ENCODE measurements at regions not wholly inside any gene's neighbourhood (a gene's known extent, or its start where the extent isn't known, plus 50 kb on each side); places are given as distances from the start of the nearest gene placed in this dataset.

- DNase-seq, result no peak
Measured at GRCh38 chr6:67640484-67640883, 994.6 kb upstream of the ADGRB3 start.

- DNase-seq, result no peak
Measured at GRCh38 chr6:67639161-67639560, 995.9 kb upstream of the ADGRB3 start.

- DNase-seq, result no peak
Measured at GRCh38 chr6:67634199-67634598, 1000.9 kb upstream of the ADGRB3 start.

- no peak for DNase-seq
Measured at GRCh38 chr6:67633058-67633457, 1002.0 kb upstream of the ADGRB3 start.

DNA sequence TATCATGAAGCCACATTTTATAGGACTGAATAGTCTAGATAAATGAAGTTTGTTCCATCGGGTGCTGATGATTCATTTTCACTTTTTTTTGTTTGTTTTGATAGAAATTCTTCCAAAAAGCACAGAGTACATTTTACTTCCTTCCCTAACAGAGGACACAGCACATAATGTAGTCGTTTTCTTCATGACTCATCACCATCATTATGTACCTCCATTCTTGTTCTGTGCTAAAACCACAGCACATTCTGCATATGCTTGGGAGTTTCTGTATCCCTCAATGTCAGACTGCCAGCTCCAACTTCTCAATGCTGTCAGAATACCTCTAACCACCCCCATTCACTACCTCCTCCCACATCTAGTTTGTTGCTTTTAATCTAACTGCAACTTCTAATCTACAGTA is 1004.9 kb upstream of the ADGRB3 start:
- no peak for DNase-seq

DNA sequence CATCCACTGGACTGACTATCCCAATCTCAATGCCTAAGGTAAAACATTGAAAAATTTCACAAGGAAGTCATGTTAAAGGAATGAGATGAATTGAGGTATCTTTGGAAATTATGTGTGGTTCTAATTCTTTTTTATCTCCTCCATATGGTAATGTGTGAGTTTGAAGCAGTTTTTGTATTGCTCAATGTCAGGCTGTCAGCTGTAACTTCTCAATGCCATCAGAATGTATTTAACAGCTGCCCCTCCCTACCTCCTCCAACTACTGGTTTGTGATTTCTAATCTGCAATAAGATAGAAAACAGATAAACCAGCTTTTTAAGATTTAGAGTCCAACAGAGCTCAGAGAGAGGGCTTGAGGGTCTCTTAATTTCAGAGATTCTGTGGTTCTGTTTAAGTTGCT is 1005.8 kb upstream of the ADGRB3 start:
- DNase-seq, result no peak

DNA sequence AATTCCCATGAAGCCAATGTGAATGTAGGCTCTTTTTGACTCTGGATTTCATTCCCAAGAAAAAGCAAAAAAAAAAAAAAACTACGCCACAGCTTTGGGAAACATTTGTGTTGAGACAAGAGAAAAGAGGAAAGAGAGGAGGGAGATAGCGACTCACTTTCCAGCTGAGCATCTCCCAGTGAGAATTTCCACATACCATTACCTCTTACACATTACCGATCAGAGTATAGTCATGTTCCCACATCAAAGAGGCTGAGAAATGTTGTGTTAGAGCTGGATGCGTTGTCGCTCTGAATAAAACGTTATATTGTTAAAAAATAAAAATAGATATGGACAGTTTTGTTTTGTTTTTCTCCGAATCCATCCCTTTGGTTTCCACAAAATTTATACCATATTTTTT is 1019.3 kb upstream of the ADGRB3 start:
- DNase-seq, result no peak

DNA sequence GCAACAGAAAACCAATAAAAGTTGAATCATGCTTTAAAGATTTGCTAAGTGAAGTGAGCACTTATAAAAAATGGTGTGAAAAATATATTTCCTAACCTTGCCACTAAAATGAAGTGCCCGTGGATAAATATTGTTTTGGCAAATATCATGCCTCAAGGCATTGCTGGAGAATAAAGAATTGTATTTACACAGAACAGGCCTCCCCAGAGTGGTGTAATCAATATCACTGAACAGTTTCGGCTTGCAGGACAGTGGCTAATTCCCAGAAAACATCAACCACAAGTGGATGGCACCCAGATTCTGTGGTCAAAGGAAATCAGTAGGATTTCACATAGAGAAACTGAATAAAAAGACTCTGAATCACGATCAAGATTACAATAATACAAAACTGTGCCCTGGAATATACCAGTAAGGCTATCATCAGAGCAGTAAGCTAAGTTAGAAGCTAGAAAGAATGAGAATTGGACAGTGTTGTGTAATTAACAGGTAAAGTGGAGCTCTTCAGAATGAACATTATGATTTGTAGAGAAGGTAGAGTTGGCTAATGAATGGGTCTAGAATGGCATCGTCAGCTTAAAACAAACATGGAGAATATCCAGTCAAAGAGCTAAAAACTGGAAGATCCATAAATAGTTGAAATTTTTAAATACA is 1026.9 kb upstream of the ADGRB3 start:
- DNase-seq, result no peak

GRCh38 chr6:67606906-67607828 is 1027.9 kb upstream of the ADGRB3 start:
- no peak for DNase-seq

DNA sequence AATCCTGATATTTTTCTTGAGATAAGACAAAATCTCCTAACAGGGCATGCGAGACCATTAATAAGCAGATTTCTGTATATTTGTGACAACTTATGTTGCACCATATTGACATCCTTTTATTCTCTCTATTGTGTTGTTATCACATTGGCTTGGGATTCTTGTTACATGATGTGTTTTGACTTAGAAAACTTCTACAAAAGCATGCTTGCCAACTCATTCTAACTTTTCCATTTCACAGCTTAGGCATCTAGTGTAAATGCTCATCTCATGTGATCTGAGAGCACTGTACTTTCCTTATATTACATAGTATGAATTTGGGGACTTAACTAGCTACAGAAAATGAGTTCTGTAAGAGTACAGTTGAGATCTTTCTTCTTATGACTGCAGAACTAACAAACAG is 1040.7 kb upstream of the ADGRB3 start:
- DNase-seq, result no peak

GRCh38 chr6:67593247-67593646 is 1041.8 kb upstream of the ADGRB3 start:
- no peak for DNase-seq

- no peak for DNase-seq
Measured at GRCh38 chr6:67591910-67592309, 1043.2 kb upstream of the ADGRB3 start.

DNA sequence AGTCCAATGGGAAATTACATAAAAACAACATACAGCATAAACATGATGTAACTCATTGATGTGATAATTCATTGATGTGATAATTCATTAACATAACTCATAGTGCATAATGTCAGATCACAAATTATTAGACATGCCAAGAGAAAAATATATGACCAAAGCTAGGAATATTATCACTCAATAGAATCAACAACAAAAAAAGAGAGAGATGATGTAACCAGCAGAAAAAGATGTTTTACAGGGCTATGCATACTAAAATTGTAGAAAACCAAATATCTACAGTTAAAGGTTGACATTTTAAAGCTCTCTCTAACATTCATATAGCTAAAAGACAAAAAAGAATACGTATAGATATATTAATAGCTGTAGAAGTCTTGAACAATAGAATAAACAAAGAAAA is 1067.2 kb upstream of the ADGRB3 start:
- no peak for DNase-seq

DNA sequence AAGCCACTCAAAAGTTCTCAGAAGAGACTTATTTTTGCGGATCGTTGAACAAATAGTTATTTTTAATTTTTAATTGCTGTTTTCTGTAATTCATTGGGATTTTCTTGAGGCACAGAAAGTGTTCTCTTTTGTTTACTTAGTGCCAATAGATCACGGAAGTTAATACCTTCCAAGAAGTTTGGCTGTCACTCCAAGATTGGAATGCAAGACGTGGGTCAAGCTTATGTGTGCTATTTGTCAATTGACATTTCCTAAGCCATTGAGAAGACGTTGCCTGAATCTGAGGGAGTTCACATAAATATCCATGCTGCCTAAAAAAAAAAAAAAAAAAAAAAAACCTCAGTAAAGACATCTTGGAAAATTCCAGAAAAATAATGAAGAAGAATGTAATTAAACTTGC is 1071.4 kb upstream of the ADGRB3 start:
- no peak for DNase-seq

GRCh38 chr6:67560068-67560467 is 1075.0 kb upstream of the ADGRB3 start:
- DNase-seq, result no peak

DNA sequence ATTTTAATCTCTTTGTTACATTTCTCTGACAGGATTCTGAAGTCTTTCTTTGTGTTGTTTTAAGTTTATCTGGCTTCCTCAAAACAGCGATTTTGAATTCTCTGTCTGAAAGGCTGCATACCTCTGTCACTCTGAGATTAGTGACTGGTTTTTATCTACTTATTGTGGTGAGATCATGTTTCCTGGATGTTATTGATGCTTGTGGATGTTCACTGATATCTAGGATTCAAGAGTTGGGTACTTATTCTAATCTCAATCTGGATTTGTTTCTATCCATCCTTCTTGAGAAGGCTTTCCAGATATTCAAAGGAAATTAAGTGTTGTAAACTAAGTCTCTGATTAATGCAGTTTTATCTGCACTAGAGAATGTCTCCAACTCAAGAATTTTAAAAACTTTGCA is 1076.1 kb upstream of the ADGRB3 start:
- no peak for DNase-seq

DNA sequence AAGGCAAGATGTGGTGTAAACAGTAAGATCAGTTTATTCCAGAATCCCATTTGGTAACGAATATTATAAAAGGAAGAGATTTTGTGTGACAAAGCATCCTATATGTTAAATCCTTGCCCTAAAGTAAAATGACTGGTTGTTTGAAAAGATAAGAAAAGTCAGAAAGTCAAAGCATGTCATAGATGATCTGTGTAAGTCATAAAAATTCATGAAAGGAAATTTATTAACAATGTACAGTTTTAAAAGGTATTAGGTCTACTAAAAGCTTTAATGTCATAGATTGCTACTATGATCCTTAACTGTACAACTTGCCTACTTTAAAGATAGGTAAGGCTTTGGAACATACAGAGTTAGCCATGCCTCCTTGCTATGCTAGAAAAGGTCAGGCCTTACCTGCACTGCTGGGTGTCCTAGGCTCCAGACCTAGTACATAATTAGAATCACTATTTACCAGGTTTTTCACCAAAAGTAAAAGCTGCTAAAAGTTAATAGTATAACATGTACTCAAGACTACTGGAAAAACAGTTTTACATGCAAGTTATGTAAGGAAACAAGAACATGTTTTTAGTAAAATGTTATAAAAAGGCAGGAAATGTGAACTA is 1090.1 kb upstream of the ADGRB3 start:
- DNase-seq, result no peak

DNA sequence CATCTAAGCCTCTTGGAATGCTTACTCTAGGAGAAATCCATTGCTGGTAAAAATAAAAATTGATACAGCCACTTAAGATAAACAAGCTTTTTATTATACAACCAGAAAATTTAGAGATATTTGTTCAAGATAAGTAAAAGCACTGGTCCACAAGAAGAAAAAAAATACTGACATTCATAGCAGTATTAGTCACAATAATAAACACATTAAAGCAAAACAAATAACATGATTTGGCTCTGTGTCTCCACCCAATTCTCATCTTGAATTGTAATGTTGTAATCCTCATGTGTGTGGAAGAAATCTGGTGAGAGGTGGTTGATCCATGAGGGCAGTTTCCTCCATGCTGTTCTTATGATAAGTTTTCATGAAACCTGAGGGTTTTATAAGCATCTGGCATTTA is 1093.5 kb upstream of the ADGRB3 start:
- DNase-seq, result no peak

GRCh38 chr6:67538032-67538431 is 1097.0 kb upstream of the ADGRB3 start:
- no peak for DNase-seq

DNA sequence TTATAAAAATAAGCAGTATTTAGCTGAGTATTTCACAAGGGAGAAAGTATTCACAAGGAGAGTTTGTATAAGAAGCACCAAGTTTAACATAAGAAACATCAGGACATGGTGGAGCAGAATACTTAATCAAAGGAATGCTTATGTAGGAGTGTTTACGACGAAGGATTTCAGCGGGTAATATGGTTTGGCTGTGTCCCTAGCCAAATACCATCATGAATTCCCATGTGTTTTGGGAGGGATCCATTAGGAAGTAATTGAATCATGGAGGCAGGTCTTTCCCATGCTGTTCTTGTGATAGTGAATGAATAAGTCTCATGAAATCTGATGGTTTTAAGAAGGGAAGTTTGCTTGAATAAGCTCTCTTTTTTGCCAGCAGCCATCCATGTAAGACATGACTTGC is 1099.1 kb upstream of the ADGRB3 start:
- DNase-seq, result no peak

DNA sequence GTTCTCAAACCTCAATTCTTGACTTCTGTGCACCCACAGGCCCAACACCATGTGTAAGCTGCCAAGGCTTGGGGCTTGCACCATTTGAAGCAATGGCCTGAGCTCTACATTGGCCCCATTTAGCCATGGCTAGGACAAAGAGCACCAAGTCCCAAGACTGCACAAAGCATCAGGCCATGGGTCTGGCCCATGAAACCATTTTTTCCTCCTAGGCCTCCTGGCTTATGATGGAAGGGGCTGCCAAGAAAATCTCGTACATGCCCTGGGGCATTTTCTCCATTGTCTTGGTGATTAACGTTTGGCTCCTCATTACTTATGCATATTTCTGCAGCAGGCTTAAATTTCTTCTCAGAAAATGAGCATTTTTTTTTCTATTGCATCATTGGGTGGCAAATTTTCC is 1128.7 kb upstream of the ADGRB3 start:
- no peak for DNase-seq

GRCh38 chr6:67501755-67502154 is 1133.3 kb upstream of the ADGRB3 start:
- DNase-seq, result no peak

DNA sequence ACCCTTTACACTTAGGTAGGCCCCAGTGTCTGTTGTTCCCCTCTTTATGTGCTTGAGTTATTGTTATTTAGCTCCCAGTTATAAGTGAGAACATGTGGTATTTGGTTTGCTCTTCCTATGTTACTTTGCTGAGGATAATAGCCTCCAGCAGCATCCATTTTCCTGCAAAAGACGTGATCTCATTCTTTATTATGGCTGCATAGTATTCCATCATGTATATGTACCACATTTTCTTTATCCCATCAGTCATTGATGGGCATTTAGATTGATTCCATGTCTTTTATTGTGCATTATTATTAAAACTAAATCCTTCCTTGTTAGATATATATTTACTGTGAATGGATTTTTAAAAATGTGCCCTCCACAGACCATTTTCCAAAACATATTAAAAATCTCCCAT is 1137.3 kb upstream of the ADGRB3 start:
- DNase-seq, result no peak

GRCh38 chr6:67496191-67496590 is 1138.9 kb upstream of the ADGRB3 start:
- no peak for DNase-seq

All from C1 segment of cervical spinal cord (tissue), 14 donors.